HG03095 (cell line): ENCODE measurements at regions not wholly inside any gene's neighbourhood (a gene's known extent, or its start where the extent isn't known, plus 50 kb on each side); places are given as distances from the start of the nearest gene placed in this dataset.
"Not testable (repeated sequence)": the region's sequence is repeated elsewhere in the genome, so short reads cannot be mapped to it uniquely, and the experiment has no call there.

Experiments
- ATAC-seq: cut with Tn5 transposase; IDR thresholded peaks from one replicate; pipeline ENCODE4 v1.9.1; 2021; ENCODE audit warnings: moderate library complexity; ENCODE audit not compliant: unreplicated experiment

DNA sequence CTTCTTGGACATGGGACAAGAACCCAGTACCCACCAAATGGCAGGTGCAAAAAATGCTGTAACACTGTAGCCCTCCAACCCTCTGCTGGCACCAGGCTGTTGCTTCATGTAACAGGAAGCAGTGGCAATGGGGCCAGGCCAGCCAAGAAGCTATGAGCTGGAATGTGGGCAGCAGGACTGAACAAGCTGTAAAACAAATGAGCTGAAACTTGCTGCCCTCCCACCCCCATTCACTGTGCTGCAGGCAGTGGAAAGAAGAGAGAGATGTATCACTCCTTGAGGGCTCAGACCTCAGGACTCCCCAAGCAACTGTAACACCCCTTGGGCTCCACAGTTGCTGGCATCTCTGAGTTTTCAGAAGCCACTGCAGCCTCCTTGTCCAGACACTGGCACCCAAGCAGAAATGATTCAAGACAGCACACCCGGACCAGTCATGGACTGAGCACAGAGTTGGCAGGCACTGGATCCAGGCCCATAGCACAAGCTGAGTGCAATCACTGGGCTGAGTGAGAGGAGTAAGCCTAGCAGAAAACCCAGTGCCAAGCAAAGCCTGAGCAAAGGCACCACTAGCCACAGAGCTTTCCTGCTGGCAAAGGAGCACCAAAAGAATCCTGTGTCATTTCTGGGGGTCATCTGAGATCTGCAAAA is 321.4 kb upstream of the CXADR start:
- ATAC-seq = no peak

DNA sequence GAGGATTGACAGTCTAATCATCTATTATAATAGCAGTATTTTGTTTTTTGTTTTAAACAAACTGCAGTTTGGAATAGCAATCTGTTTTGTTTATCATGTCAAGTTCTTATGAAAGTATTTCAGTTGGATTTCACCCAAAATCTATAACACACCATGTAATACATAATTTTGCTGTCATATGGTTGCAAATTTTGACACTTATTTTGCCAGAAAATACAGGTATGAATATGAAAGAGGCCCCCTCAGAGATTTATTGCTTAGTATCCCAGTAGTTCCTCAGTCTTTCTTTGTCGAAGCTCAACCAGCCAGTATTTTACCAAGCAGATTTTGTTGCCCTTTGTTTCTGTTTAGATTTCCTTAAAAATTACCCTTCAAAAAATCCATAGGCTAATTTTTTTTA is 317.5 kb upstream of the CXADR start:
- no peak for ATAC-seq

DNA sequence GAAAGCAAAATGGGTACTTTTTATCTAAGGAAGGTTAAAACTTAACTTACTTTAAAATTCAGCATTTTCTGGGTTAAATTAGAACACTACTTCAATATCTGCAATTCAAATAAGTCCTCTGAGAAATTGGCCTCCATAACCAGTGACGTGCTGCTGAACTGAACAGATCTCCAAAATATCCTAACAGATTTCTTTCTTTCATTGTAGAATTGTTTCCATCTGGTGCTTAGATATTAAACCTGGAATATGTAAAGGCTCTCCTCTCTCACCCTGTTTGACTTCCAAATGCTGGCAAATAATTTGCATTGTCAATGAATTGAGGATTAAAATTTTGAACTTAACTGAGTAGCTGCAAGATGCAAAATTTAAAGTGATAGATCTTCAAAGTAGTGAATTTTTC is 316.9 kb upstream of the CXADR start:
- no peak for ATAC-seq

DNA sequence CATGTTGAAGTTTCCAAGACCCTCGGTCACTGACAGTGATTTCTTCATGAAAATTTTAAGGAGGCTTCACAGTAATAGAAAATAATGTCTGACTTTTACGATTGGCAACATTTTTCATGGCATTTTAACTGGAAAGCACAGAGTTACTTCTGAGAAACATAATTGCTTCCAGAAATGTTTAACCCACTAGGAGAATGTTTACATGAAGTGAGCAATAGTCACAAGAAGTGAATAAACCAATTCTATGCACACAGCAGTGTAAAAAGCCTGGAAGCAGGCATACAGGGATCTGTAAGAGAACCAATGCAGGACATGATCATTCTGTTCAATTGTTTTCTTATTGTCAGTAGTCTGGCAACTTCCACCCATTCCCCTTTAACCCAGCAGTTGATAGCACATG is 316.2 kb upstream of the CXADR start:
- no peak for ATAC-seq

DNA sequence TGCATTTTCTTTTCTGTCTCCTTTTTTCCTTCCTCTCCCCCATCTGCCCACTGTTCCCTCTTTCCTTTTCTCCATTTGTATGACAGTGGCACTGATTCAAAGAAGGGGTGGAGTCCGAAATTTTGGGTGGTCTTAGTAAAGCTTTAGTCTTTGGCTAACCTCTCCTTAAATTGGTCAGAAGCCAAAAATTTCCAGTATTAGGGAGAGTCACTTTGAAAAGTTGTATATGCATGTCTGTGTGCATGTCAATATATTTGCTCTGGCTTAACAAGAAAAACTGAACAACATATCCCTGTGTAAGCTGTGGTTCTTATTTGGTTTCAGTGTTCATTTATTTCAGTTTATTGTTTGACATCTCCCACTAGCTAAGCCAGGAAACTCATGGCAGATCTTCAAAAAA is 314.8 kb upstream of the CXADR start:
- ATAC-seq = no peak

DNA sequence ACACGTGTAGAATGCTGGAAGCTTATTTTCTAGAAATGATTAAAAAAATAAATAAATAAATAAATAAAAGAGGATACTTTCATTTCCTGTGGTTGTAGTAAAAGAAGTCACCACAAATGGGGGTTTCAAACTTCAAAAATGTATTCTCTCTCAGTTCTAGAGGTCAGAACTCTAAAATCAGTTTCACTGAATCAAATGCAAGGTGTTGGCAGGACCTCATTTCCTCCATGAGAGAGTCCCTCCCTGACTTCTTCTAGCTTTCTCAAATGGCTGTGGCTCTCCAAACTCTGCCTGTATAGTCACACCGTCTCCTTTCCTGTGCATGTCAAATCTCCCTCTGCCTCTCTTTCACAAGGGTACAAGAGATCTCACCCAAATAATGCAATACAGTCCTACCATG is 312.6 kb upstream of the CXADR start:
- no peak for ATAC-seq

DNA sequence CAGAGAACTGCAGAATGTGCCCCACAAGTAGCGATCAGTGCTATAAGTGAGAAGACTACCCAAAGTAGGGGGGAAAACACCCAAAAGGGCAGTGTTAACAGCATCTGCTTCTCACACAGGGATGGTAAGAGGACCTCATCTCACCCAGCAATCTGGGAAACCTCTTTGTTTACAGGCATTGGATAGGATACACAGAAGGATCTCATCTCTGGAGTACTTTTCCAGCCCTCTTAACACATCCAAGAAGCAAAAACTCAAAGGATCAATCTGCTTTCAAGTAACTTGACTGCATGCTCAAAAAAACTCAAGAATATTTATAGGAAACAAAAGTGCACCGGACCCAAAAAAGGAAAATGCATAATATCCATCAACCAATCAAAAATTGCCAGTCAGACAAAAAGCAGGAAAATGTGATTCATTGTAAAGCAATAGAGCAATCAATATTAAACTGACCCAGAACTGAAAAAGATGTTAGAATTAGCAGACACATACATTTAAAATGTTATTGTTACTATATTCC is 311.0 kb upstream of the CXADR start:
- ATAC-seq = no peak

DNA sequence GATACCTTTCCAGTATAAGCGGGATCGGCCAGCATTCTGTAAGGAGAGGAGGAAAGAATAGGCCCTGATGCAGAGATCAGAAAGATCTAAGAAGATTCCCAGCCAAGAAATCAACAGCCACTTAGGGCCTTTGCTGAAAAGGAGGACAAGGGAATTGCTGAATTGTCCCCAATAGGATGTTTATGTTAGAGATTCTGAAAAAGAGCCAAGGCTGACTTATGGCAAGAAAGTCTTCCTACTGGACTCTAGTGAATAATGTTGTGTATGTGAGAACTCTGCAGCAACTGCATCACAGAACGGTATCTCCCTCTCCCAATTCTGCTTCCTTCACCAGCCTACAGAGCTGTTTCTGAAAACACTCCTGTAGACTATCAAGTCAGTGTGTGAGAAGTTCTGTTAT is 298.0 kb upstream of the CXADR start:
- ATAC-seq = no peak

DNA sequence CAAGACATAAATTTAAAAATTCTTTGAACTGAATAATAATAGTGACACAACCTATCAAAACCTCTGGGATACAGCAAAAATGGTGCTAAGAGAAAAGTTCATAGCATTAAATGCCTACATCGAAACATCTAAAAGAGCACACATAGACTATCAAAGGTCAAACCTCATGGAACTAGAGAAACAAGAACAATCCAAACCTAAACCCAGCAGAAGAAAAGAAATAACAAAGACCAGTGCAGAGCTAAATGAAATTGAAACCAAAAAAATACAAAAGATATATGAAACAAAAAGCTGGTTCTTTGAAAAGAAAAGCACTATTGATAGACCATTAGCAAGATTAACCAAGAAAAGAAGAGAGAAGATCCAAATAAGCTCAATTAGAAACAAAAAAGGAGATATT is 293.8 kb upstream of the CXADR start:
- not testable (repeated sequence) for ATAC-seq

DNA sequence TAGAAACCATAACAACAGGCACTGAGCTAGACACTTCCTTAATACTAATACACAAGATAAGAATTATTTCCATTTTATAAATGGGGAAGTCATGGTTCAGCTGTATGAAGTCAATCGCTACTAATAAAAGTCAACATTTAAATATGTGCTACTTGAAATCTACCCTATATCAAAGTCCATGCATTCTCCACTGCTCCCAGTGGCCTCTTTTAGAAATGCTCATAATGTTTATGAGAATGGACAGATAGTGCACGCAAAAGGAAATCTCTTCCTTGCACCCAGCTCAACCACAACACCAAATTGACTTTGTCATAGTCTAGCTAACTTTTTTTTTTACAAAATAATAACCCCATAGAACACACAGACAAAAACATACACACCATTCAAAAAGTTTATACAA is 281.7 kb upstream of the CXADR start:
- ATAC-seq = no peak

DNA sequence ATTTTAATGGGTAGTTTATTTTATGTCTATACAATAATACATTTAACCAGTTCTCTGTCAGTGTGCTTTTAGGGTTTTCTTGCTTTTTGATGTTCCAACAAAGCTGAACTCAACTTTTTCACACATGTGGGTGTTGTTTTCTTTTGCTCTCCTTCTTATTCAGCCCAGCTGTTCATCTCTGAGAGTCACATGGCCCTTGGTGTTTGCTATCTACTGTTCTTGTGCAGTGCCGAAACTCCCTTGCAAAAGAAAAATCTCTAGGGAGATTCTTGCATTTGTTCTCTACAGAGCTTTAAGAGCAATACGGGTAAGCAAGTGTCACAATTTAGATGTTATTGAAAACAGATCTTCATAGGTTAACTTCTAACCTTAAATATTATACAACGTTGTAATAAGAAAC is 281.1 kb upstream of the CXADR start:
- ATAC-seq = no peak

DNA sequence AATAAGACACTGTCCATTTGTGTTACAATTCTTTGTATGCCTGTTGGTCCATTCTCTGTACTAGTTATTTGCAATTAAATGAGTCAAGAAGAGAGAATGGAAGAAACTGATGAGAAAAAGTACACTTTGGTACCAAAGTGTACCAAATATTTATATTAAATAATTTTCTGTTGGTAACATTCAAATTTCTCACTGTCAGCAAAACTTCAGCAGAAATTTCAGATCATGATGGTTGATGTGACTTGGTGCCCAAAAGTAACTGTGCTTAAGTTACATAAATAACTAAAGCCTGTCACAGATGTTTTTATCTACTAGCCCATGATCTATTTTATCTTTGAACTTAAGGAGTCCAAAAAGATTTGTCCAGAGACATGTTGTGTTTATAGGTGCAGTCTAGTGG is 274.4 kb upstream of the CXADR start:
- ATAC-seq = no peak

DNA sequence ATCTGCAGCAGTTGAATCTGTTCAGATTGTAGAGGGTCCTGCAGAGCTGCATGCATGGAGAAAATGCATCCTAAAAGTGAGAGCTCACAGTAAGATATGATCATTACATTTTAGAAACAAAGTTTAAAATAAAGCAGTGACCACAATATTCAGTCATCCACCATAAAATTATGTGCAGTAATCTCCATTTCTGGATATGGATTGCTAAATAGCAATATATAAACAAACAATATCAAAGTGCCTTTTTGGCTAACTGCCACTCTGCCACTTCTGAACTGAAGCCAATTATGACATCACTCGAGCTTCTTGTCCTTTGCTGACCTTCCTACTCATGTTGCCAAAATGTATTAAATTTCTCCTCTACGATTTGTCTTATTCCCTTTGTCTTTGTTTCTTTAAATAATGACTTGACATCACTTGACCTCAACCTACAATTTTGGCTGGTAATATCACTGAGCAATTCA is 262.0 kb upstream of the CXADR start:
- no peak for ATAC-seq

DNA sequence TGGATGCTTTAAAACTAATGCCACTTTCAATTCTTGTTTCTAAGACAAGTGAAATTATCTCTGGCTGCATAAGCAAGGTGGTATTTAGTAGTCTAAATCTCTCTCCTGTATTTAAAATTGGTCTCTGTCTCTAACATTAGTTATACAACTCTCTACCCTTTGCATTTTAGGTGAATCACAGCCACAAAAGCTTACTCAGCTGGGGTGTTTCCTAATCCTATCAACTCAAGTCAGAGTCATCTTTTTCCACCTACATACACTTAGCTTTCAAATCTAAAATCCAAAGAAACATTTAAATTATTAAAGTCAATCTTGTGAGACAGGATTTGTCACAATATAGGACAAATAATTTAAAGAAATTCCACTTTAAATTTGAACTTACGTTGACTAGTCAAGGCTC is 255.1 kb upstream of the CXADR start:
- ATAC-seq = no peak

DNA sequence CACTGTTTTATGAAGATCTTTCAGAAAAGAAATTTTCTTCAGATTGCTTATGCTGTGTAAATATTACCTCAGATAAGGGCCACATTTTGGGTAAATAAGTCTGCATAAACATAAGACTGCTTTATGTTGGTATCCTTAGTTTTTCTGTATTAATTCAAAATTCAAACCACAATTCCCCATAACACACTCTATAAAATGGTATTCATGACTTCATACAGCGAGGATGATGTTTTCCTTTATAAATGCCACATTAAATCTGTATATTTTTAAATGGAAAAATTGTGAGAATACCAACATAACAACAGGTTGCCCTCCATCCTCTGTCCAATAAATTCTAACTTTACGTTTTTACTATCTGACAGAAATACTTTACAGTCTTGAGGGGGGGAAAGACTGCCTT is 248.7 kb upstream of the CXADR start:
- ATAC-seq = no peak

DNA sequence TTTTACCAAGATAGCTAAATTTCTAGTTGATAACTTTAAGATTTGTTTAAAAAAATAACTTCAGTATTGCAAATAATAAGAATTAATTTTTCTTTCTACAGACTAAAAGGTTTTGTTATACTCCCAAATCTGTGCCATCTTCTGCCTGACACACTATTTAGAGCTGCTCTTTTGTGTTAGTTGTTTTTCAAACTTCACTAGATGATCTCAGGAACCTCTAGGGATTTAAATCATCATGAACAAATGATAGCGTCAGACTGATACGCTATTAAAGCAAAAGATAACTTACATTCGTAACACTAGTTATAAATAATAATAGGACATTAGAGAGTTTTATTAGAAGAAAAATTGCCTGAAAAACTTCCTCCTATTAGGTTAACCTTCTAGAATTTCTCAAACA is 243.1 kb upstream of the CXADR start:
- no peak for ATAC-seq

DNA sequence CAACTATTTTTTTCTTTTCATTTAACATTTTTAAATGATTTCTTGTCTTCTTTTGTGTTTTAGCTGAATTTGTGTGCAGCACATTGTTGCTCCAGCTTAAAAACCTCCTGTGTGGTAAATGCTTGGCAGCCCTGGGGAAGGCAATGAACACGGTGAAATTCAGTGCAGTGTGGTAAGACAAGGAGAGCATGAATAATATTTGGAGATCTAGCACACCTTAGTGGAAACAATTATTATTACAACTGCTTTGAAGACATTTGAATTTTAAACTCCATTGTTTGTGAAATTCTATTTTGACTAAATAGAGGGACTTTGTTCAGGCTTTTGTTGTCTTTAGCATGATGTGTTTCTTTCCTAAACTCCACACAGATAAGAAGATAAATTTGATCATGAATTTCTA is 242.6 kb upstream of the CXADR start:
- no peak for ATAC-seq

DNA sequence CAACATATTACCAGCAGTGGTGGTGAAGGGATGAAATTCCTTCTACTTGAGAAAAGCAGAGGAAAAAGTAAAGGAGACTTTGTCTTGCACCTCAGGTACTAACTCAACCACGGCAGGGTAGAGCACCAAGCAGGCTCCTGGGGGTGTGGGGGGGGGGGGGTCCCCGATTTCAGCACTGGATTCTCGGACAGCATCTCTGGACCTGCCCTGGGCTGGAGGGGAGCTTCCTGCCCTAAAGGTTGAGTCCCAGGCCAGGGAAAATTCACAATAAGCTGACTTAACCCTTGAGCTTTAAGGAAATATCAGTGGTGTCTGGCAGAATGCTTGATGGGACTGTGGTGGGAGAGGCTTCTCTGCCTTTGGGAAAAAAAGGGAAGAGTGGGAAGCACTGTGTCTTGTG is 233.2 kb upstream of the CXADR start:
- ATAC-seq = no peak

DNA sequence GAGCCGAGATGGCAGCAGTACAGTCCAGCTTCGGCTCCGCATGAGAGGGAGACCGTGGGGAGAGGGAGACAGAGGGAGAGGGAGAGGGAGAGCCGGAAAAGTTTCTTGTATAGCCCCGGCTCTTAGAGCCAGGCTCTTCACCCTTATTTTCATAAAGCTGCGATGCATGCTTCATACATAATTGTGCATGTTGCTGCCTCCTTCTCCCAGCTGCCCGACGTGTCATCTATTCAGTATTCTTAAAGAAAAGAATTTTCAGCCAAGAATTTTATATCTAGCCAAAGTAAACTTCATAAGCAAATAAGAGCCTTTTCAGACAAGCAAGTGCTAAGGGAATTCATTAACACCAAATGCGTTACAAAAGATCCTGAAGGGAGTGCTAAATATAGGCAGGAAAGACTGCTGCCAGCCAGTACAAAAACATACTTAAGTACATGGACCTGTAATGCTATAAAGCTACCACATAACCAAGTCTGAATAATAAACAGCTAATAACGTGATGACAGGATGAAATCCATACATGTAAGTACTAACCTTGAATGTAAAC is 219.8 kb upstream of the CXADR start:
- ATAC-seq = not testable (repeated sequence)

DNA sequence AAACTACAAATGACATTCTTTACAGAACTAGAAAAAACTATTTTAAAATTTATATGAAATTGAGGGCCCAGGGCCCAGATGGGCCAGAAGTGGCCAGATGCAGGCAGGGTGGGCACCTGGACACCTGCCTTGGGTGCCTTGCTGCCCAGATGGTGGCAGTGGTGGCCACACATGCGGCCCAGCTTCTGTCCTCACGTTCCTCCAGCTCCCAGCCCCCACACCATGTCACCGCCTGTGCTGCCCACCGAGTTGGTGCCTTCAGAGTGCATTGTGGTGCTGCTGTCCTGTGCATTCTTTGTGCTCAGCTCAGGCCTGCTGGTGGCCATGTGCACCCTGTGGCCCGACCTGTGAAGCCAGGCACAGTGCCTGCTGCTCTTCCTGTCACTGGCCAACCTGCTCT is 216.8 kb upstream of the CXADR start:
- ATAC-seq = no peak

DNA sequence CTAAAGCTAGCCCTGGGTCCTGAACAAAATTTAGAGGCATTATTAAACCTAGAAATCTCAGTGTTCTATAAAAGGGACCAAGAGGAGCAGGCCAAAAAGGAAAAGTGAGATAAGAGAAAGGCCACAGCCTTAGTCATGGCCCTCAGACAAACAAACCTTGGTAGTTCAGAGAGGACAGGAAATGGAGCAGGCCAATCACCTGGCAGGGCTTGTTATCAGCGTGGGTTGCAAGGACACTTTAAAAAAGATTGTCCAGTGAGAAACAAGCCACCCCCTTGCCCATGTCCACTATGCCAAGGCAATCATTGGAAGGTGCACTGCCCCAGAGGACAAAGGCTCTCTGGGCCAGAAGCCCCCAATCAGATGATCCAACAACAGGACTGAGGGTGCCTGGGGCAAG is 213.3 kb upstream of the CXADR start:
- not testable (repeated sequence) for ATAC-seq

DNA sequence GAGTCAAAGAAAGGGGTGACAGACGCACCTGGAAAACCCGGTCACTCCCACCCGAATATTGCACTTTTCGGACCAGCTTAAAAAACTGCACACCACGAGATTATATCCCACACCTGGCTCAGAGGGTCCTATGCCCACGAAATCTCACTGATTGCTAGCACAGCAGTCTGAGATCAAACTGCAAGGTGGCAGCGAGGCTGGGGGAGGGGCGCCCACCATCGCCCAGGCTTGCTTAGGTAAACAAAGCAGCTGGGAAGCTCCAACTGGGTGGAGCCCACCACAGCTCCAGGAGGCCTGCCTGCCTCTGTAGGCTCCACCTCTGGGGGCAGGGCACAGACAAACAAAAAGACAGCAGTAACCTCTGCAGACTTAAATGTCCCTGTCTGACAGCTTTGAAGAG is 185.1 kb upstream of the CXADR start:
- ATAC-seq = not testable (repeated sequence)

DNA sequence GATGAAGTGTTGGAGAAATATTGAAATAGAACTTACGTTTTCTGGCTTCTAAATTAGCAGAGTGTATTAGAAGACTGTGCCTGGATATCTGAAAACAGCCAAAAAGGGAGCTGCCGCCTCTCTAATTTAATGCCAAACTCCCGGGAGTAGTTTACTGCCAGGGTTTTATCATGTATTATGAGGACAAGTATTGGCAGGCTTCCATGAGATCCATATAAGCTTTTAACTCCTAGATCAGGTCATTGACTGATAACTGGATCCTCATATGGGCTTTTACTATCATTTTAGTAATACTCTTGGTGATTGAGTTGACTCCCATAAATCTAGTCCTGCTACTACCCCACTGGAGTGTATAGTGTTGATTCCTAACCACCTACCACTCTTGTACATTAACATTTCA is 178.4 kb upstream of the CXADR start:
- no peak for ATAC-seq
